ENCODE measurements at regions not wholly inside any gene's neighbourhood (a gene's known extent, or its start where the extent isn't known, plus 50 kb on each side); places are given as distances from the start of the nearest gene placed in this dataset.

- CTCF ChIA-PET, result no interaction called here
- POLR2A ChIA-PET, result no interaction called here
- TF ChIP-seq CTCF (IDR thresholded peaks at IDR 0.05; ENCODE audit: insufficient read depth, low read length, missing control alignments), result no peak
- H3K4me3 ChIP-seq (ENCODE audit: low read depth, low read length), result no peak overlapping the region
- no peak for DNase-seq (ENCODE audit: low read depth, low spot score)
Observed at GRCh38 chr9:80093695-80094094, 521.9 kb downstream of the TLE4 start.

GRCh38 chr9:80091526-80091925 is 519.8 kb downstream of the TLE4 start:
- ChIA-PET CTCF (no interaction called here), POLR2A (no interaction called here)
- DNase-seq (ENCODE audit: low read depth, low spot score), result no peak
- no peak overlapping the region for H3K4me3 ChIP-seq (ENCODE audit: low read depth, low read length)
- TF ChIP-seq CTCF (IDR thresholded peaks at IDR 0.05; ENCODE audit: insufficient read depth, low read length, missing control alignments), result no peak

GRCh38 chr9:80090317-80090716 is 518.6 kb downstream of the TLE4 start:
- ChIA-PET POLR2A (no interaction called here), CTCF (no interaction called here)
- no peak for TF ChIP-seq CTCF (IDR thresholded peaks at IDR 0.05; ENCODE audit: insufficient read depth, low read length, missing control alignments)
- no peak overlapping the region for H3K4me3 ChIP-seq (ENCODE audit: low read depth, low read length)
- no peak for DNase-seq (ENCODE audit: low read depth, low spot score)

GRCh38 chr9:80086822-80087345 is 515.1 kb downstream of the TLE4 start:
- DNase-seq (ENCODE audit: low read depth, low spot score), result no peak
- CTCF ChIA-PET, result no interaction called here
- no peak for TF ChIP-seq CTCF (IDR thresholded peaks at IDR 0.05; ENCODE audit: insufficient read depth, low read length, missing control alignments)
- POLR2A ChIA-PET, result no interaction called here
- no peak overlapping the region for H3K4me3 ChIP-seq (ENCODE audit: low read depth, low read length)

GRCh38 chr9:80086386-80086785 is 514.6 kb downstream of the TLE4 start:
- no peak overlapping the region for H3K4me3 ChIP-seq (ENCODE audit: low read depth, low read length)
- ChIA-PET CTCF (no interaction called here), POLR2A (no interaction called here)
- no peak for DNase-seq (ENCODE audit: low read depth, low spot score)
- TF ChIP-seq CTCF (IDR thresholded peaks at IDR 0.05; ENCODE audit: insufficient read depth, low read length, missing control alignments), result no peak

GRCh38 chr9:80085668-80086067 is 513.9 kb downstream of the TLE4 start:
- DNase-seq (ENCODE audit: low read depth, low spot score), result no peak
- H3K4me3 ChIP-seq (ENCODE audit: low read depth, low read length), result no peak overlapping the region
- no peak for TF ChIP-seq CTCF (IDR thresholded peaks at IDR 0.05; ENCODE audit: insufficient read depth, low read length, missing control alignments)
- POLR2A ChIA-PET, result no interaction called here
- CTCF ChIA-PET, result no interaction called here
